NT2/D1 (cell line): ENCODE measurements at regions not wholly inside any gene's neighbourhood (a gene's known extent, or its start where the extent isn't known, plus 50 kb on each side); places are given as distances from the start of the nearest gene placed in this dataset.

ENCODE experiments used
- SUZ12 ChIP-seq: IDR thresholded peaks from 2 replicates; pipeline ENCODE4 v1.6.1; 2011; ENCODE audit not compliant: insufficient read length, insufficient read depth; ENCODE audit errors: extremely low read depth
- YY1 ChIP-seq: IDR thresholded peaks from 2 replicates; pipeline ENCODE4 v1.6.1; 2011; ENCODE audit not compliant: insufficient read length, insufficient read depth
- ZNF274 ChIP-seq: IDR thresholded peaks from 2 replicates; pipeline ENCODE4 v1.6.1; 2011; ENCODE audit warnings: mild to moderate bottlenecking, low read depth, low read length

GRCh38 chr20:11394145-11394833 is 523.4 kb upstream of the BTBD3 start:
- TF ChIP-seq YY1 (no peak), ZNF274 (no peak), SUZ12 (no peak)
